ENCODE measurements at regions not wholly inside any gene's neighbourhood (a gene's known extent, or its start where the extent isn't known, plus 50 kb on each side); places are given as distances from the start of the nearest gene placed in this dataset.
"Not testable (repeated sequence)": the region's sequence is repeated elsewhere in the genome, so short reads cannot be mapped to it uniquely, and the experiment has no call there.

GRCh38 chr13:88384542-88384941 is 713.4 kb downstream of the SLITRK5 start:
- no peak for DNase-seq (ENCODE audit: low read depth in 4 of 4, low spot score in 1 of 4)

- no peak for DNase-seq (ENCODE audit: low read depth in 4 of 4, low spot score in 1 of 4)
These were observed 724.6 kb downstream of the SLITRK5 start for GRCh38 chr13:88395804-88396203.

DNA sequence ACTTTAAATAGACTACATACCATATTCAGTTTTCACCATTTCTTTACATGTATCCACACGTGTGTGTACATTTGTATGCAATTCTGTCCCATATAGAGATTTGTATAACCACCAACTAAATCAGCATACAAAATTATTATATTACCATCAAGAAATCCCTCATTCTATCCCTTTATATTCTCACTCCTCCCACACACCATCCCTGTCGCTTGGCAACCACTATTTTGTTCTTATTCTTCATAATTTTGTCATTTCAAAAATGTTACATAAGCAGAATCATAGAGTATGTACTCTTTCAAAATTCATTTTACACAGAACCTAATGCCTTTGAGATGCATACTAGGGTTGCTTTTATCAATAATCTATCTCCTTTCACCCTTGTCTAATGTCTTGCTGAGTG is 740.5 kb downstream of the SLITRK5 start:
- DNase-seq (ENCODE audit: low read depth in 4 of 4, low spot score in 1 of 4) = no peak

DNA sequence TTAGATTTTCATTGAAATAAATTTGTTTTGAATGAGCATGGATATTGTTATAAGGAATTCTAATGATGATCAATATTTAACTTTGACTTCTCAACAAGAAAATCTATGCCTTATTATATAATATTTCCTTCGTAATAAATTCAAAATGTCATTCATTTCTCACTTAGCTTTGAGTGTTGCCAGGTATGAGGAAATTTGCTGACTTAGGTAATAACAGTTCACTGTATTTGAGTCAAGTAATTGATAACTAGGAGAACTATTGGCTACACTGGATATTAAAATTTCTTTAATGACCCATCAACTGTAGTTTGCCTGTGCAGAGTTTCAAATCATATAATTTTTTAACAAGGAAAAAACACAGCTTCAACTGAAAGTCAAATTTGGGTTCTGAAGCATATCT is 746.6 kb downstream of the SLITRK5 start:
- no peak for DNase-seq (ENCODE audit: low read depth in 4 of 4, low spot score in 1 of 4)

DNA sequence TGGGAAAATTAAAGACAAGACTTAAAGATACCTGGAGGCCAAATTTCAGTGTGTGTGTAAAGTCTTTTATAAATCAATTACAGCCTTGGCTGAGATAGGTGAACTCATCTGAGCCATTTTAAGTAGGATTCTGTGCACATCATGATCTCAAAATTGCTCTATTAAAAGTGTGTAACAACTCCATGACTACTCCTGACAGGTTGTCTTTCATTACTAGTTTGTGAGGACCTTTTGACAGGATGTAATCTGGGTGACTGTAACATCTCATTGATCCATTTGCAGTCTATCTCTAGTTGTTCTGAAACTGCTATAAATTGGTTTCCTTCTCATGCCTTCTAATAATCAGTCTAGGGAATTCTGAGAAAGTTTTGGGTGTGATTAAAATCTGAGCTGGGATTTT is 753.3 kb downstream of the SLITRK5 start:
- no peak for DNase-seq (ENCODE audit: low read depth in 4 of 4, low spot score in 1 of 4)

DNA sequence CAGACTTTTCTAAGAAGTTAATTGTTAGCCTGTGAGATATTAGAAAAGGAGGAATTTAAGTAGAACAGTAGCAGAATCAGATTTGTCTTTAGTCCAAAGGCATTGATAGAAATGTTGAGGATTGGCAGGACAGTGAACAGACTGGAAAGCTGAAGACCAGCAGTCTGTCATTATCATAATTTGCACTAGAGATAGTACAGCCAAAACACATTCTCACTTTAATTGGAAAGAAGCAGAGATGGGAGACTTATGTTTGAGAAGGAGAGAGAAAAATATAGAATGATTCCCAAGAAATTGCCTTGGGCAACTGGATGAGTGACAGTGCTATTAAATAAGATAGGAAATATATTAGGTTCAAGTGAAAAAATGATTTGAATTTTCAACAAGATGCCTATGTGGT is 755.5 kb downstream of the SLITRK5 start:
- no peak for DNase-seq (ENCODE audit: low read depth in 4 of 4, low spot score in 1 of 4)

GRCh38 chr13:88429862-88430261 is 758.7 kb downstream of the SLITRK5 start:
- no peak for DNase-seq (ENCODE audit: low read depth in 4 of 4, low spot score in 1 of 4)

DNA sequence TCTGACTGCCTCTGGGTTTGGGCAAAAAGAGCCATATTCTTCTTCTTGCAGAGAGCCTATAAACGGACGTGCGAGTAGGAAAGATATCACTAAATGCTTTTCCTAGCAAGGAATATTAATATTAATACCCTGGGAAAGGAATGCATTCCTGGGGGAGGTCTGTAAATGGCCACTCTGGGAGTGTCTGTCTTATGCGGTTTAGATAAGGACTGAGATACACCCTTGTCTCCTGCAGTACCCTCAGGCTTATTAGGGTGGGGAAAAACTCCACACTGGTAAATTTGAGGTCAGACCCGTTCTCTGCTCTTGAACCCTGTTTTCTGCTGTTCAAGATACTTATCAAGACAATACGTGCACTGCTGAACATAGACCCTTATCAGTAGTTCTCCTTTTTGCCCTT is 763.8 kb downstream of the SLITRK5 start:
- DNase-seq (ENCODE audit: low read depth in 4 of 4, low spot score in 1 of 4) = no peak

DNA sequence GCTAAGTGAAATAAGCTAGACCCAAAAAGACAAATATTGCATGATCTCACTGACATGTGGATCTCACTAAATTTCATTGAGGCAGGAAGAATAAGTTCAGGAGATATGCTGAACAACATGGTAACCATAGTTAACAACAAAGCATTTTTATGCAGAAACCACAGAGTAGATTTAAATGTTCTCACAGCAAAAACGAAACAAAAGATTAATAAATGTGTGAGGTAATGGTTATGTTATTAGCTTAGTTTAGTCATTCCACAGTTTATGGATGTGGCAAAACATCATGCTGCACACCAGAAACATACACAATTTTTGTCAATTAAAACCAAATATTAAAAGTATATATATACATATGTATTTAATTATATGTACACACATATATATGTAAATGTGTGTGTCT is 765.8 kb downstream of the SLITRK5 start:
- DNase-seq (ENCODE audit: low read depth in 4 of 4, low spot score in 1 of 4) = no peak

- no peak for DNase-seq (ENCODE audit: low read depth in 4 of 4, low spot score in 1 of 4)
These were observed 779.3 kb downstream of the SLITRK5 start for GRCh38 chr13:88450515-88450914.

- no peak for DNase-seq (ENCODE audit: low read depth in 4 of 4, low spot score in 1 of 4)
These were observed 785.0 kb downstream of the SLITRK5 start for GRCh38 chr13:88456151-88456550.

DNA sequence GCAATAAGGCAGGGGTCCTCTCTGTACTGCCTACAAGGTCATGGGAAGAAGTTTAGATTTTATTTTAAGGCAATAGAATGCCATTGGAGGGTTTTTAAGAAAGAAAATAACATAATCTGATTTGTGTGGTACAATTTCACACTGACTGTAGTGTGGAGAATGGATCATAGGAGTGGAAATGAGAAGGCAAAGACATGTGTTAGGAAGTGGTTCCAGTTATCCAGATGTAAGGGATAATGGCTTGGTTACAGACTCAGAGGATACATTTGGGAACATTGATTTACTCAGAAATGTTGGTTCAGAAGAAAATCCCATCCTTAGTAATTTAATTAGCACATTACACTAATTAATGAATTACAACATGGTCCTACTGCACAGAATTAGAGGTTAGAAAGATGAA is 788.2 kb downstream of the SLITRK5 start:
- no peak for DNase-seq (ENCODE audit: low read depth in 4 of 4, low spot score in 1 of 4)

DNA sequence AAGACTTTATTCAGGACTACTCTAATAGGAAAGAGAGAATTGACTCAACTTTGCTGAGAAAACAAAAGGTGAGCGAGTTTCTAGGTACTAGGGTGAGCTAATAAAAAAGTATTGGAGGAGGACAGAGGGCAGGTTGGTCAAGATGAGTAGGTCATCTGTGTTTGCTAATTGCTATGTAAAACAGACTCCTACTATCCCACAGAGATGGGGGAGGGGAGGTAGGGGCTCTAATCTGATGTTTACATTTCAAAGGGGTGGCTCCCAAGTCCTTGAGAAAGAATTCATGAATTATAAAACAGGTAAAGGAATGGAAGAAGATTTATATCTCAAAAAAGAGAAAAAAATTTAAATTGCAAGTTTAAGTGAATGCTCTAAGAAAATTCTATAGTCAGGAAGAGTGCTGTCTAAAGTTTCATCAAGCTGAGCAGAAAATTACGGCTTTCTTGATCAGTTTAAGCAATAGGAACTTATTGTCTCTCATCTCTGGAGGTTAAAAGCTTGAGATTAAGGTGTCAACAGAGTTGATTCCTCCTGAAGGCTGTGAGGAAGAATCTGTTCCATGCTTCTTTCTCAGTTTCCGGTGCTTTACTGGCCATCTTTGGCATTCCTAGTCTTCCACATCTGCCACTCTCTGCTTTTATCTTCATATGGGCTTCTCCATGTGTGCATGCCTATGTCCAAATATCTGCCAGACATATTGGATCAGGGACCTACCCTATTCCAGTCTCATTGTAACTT is 790.3 kb downstream of the SLITRK5 start:
- no peak for DNase-seq (ENCODE audit: low read depth in 4 of 4, low spot score in 1 of 4)

GRCh38 chr13:88464851-88465250 is 793.7 kb downstream of the SLITRK5 start:
- DNase-seq (ENCODE audit: low read depth in 4 of 4, low spot score in 1 of 4) = no peak

DNA sequence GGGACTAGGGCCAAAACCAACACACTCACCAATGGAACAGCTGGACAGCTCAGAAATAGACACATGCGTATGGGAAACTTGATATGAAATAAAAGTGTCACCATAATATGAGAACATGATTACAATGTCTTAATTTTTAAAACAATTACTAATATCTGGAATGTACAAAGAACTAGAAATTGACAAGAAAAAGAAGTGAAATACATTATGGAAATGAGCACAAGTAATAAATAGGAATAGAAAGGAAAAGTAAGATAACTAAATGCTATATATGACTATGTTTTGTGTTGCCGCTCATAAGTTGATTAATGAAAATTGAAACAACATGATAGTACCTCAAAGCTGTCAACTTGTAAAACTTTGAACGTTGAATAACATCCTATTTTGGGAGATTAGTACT is 801.1 kb downstream of the SLITRK5 start:
- DNase-seq (ENCODE audit: low read depth in 4 of 4, low spot score in 1 of 4) = no peak

GRCh38 chr13:88483202-88483601 is 812.0 kb downstream of the SLITRK5 start:
- DNase-seq (ENCODE audit: low read depth in 4 of 4, low spot score in 1 of 4) = no peak

DNA sequence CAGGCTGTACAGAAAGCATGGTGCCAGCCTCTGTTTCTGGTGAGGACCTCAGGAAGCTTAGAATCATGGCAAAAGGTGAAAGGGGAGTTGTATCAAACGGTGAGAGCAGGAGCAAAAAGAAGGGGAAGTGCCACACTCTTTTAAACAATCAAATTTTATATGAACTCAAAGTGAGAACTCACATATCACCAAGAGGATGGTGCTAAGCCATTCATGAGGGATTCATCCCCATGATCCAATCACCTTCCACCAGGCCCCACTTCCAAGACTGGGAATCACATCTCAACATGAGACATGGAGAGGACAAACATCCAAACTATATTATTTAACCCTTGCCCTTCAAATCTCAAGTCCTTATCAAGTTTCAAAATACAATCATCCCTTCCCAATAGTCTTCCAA is 836.7 kb downstream of the SLITRK5 start:
- DNase-seq (ENCODE audit: low read depth in 4 of 4, low spot score in 1 of 4) = no peak

- not testable (repeated sequence) for DNase-seq (ENCODE audit: low read depth in 4 of 4, low spot score in 1 of 4)
These were observed 841.8 kb downstream of the SLITRK5 start for GRCh38 chr13:88512993-88513392.

GRCh38 chr13:88526186-88526852 is 855.1 kb downstream of the SLITRK5 start:
- no peak for DNase-seq (ENCODE audit: low read depth in 4 of 4, low spot score in 1 of 4)

DNA sequence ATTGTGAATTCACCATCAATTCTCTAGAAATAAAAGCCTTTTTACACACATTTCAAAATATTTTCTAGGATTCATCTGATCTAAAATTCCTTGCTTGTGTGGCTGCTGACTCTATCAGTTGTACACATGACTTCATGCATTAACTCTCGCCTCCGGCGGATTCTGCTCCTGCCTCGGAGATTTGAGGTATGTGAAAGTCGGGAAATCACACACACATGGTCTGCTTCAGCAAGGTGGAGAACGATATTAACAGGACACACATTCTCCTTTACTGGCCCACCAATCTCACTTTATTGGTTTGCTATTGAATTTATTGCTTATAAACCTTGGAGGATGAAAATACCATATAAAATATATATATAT is 855.7 kb downstream of the SLITRK5 start:
- DNase-seq (ENCODE audit: low read depth in 4 of 4, low spot score in 1 of 4) = no peak

GRCh38 chr13:88541994-88542393 is 870.8 kb downstream of the SLITRK5 start:
- DNase-seq (ENCODE audit: low read depth in 4 of 4, low spot score in 1 of 4) = no peak

GRCh38 chr13:88544836-88545235 is 873.7 kb downstream of the SLITRK5 start:
- no peak for DNase-seq (ENCODE audit: low read depth in 4 of 4, low spot score in 1 of 4)

DNA sequence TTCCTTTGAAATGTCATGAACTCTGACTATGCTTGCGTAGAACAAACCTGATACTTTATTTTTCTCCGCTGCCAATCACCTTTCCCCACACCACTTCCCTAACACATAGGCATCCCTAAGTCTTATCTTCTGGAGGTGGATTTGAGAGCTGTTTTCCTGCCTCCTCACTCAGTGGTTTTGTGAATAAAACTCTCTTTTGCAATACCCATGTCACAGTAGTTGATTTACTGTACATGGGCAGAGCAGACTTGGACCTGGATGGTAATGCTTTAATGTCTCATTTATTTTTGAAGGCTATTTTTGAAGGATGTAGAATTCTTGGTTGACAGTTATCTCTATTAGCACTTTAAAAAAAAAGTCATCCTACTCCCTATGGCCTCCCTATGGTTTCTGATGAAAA is 881.8 kb downstream of the SLITRK5 start:
- DNase-seq (ENCODE audit: low read depth in 4 of 4, low spot score in 1 of 4) = no peak
